SK-N-SH treated with all-trans-retinoic acid at 6 μM for 48 hours (cell line): ENCODE measurements at regions not wholly inside any gene's neighbourhood (a gene's known extent, or its start where the extent isn't known, plus 50 kb on each side); places are given as distances from the start of the nearest gene placed in this dataset.

Experiments used
- ATAC-seq: fragments of 200-7000 bp; cut with Tn5 transposase; 3 replicates; pipeline ENCODE4 v1.9.1; 2020; ENCODE audit warnings: mild to moderate bottlenecking, moderate library complexity
- ARNTL ChIP-seq: fragments of 450-650 bp; formaldehyde crosslinking; IDR thresholded peaks from 2 replicates; pipeline ENCODE4 v1.5.0; 2020; ENCODE audit warnings: low read depth, mild to moderate bottlenecking, moderate library complexity, borderline replicate concordance
- ESRRG ChIP-seq: fragments of 250-450 bp; sonication (Bioruptor Pico); IDR thresholded peaks from 2 replicates; pipeline ENCODE4 v1.6.1; 2021; ENCODE audit warnings: mild to moderate bottlenecking
- GLIS3 ChIP-seq: fragments of 250-450 bp; sonication (Bioruptor Pico); IDR thresholded peaks from 2 replicates; pipeline ENCODE4 v1.5.0; 2020; ENCODE audit warnings: mild to moderate bottlenecking, moderate library complexity
- PPARA ChIP-seq: fragments of 250-450 bp; sonication (Bioruptor Pico); IDR thresholded peaks from 2 replicates; pipeline ENCODE4 v1.5.0; 2020; ENCODE audit warnings: mild to moderate bottlenecking, borderline replicate concordance
- RARB ChIP-seq: fragments of 250-450 bp; sonication (Bioruptor Pico); IDR thresholded peaks from 2 replicates; pipeline ENCODE4 v1.8.0; 2021; ENCODE audit warnings: mild to moderate bottlenecking, moderate library complexity
- ZFP3 ChIP-seq: fragments of 250-450 bp; sonication (Bioruptor Pico); IDR thresholded peaks from 2 replicates; pipeline ENCODE4 v1.5.0; 2020; ENCODE audit warnings: mild to moderate bottlenecking, moderate library complexity
- ZNF565 ChIP-seq: fragments of 450-650 bp; formaldehyde crosslinking; conservative IDR thresholded peaks from 2 replicates; pipeline ENCODE4 v1.5.0; 2020; ENCODE audit warnings: low read depth, mild to moderate bottlenecking, moderate library complexity
- ZNF70 ChIP-seq: fragments of 450-650 bp; formaldehyde crosslinking; IDR thresholded peaks from 2 replicates; pipeline ENCODE4 v1.5.0; 2020; ENCODE audit warnings: mild to moderate bottlenecking, moderate library complexity
- ZNF8 ChIP-seq: fragments of 450-650 bp; formaldehyde crosslinking; IDR thresholded peaks from 2 replicates; pipeline ENCODE4 v1.5.0; 2020; ENCODE audit warnings: mild to moderate bottlenecking, moderate library complexity
- TF ChIP-seq, protein P1 (sequence below): fragments of 250-450 bp; sonication (Bioruptor Pico); IDR thresholded peaks from 2 replicates; pipeline ENCODE4 v1.5.1; 2021; ENCODE audit warnings: mild to moderate bottlenecking, moderate library complexity
- TF ChIP-seq, protein P2 (sequence below): fragments of 250-450 bp; sonication (Bioruptor Pico); IDR thresholded peaks from 2 replicates; pipeline ENCODE4 v1.5.1; 2020; ENCODE audit warnings: low read depth, mild to moderate bottlenecking, moderate library complexity
- TF ChIP-seq, protein P3 (sequence below): fragments of 250-450 bp; sonication (Bioruptor Pico); IDR thresholded peaks from 2 replicates; pipeline ENCODE4 v1.5.0; 2020; ENCODE audit warnings: mild to moderate bottlenecking, moderate library complexity
- TF ChIP-seq, protein P4 (sequence below): fragments of 250-450 bp; sonication (Bioruptor Pico); IDR thresholded peaks from 2 replicates; pipeline ENCODE4 v1.8.0; 2021; ENCODE audit warnings: low read depth, mild to moderate bottlenecking, moderate library complexity, borderline replicate concordance

DNA sequence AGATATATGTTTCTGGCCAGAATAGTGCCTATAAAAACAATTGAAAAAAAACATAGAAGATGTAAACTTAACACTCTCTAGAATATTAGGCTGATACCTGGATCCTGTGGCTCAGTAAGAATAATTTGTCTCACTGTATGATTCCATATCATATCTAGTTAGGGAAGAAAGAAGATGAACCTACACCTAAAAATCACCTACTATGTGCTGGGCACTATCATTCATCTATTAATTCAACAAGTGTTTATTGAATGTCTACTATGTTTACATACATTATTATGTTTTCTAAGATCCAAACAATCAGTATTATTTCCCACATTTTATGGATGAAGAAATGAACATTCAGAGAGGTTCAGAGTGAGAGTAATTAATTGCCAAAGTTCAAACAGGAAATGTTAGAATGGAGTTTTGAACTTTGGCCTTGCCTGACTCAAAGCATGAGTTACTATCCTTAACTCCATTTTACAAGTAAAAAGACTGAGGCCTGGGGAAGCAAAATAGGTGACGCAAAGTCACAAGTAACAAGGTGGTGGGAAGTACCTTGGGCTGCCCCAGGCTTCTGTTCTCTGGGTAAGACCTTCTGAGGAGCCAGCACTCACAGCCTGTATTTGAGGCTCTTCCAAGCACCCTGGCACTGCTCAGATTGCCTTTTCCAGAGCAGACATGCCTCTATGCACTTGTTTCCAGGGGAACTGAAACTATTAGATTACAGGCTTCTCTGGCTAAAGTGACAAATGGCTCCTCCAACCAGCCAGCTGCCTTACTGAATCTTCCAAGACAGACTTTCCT is 111.1 kb upstream of the ACSL4 start:
- TF ChIP-seq ZNF565 (CRISPR knock-in tag) (no peak), ARNTL (CRISPR knock-in tag) (no peak), ESRRG (CRISPR knock-in tag) (no peak), PPARA (CRISPR knock-in tag) (no peak), RARB (CRISPR knock-in tag) (no peak)
- TF ChIP-seq, protein P1, sequence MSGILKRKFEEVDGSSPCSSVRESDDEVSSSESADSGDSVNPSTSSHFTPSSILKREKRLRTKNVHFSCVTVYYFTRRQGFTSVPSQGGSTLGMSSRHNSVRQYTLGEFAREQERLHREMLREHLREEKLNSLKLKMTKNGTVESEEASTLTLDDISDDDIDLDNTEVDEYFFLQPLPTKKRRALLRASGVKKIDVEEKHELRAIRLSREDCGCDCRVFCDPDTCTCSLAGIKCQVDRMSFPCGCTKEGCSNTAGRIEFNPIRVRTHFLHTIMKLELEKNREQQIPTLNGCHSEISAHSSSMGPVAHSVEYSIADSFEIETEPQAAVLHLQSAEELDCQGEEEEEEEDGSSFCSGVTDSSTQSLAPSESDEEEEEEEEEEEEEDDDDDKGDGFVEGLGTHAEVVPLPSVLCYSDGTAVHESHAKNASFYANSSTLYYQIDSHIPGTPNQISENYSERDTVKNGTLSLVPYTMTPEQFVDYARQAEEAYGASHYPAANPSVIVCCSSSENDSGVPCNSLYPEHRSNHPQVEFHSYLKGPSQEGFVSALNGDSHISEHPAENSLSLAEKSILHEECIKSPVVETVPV (CRISPR knock-in tag): no peak
- TF ChIP-seq, protein P2, sequence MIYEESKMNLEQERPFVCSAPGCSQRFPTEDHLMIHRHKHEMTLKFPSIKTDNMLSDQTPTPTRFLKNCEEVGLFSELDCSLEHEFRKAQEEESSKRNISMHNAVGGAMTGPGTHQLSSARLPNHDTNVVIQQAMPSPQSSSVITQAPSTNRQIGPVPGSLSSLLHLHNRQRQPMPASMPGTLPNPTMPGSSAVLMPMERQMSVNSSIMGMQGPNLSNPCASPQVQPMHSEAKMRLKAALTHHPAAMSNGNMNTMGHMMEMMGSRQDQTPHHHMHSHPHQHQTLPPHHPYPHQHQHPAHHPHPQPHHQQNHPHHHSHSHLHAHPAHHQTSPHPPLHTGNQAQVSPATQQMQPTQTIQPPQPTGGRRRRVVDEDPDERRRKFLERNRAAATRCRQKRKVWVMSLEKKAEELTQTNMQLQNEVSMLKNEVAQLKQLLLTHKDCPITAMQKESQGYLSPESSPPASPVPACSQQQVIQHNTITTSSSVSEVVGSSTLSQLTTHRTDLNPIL (CRISPR knock-in tag): no peak
- peak; percentile 48; the same call in 1 of the 3 replicates for ATAC-seq

DNA sequence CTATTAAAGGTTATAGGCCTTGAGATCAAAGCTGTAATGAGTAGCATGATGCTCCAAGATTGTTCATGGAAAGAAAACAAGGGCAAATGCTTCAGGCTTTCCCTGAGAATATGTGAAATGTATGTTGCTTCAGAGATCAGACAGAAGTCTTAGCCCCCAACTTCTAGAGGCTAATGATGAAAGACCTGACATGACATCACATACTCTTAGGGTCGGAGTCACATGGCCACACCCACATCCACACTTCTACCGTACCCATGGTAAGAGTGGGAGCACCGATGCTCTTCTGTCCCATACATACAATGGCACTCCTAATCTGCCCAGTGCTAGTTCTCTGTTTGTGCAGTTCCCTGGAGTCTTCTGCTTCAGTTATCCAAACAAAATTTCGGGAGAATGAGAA is 111.9 kb upstream of the ACSL4 start:
- ATAC-seq: no peak
- no peak for TF ChIP-seq RARB (CRISPR knock-in tag)
- TF ChIP-seq ZNF70 (CRISPR knock-in tag): no peak
- no peak for TF ChIP-seq ZNF8 (CRISPR knock-in tag)
- TF ChIP-seq ARNTL (CRISPR knock-in tag): no peak

DNA sequence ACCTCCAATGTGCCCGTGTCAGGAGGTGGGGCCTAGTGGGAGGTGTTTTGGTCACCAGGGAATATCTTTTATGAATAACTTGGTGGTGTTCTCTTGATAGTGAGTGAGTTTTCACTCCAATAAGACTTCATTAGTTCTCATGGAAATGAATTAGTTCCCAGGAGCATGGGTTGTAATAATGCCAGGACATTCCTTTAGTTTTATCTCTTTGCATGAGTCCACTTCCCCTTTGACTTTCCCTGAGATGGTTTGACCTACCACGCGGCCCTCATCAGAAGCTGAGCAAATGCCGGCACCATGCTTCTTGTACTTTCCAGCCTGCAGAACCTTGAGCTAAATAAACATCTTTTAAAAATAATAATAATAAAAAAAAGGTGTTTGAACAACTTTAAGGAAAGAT is 112.9 kb upstream of the ACSL4 start:
- ATAC-seq: no peak
- TF ChIP-seq, protein P3, sequence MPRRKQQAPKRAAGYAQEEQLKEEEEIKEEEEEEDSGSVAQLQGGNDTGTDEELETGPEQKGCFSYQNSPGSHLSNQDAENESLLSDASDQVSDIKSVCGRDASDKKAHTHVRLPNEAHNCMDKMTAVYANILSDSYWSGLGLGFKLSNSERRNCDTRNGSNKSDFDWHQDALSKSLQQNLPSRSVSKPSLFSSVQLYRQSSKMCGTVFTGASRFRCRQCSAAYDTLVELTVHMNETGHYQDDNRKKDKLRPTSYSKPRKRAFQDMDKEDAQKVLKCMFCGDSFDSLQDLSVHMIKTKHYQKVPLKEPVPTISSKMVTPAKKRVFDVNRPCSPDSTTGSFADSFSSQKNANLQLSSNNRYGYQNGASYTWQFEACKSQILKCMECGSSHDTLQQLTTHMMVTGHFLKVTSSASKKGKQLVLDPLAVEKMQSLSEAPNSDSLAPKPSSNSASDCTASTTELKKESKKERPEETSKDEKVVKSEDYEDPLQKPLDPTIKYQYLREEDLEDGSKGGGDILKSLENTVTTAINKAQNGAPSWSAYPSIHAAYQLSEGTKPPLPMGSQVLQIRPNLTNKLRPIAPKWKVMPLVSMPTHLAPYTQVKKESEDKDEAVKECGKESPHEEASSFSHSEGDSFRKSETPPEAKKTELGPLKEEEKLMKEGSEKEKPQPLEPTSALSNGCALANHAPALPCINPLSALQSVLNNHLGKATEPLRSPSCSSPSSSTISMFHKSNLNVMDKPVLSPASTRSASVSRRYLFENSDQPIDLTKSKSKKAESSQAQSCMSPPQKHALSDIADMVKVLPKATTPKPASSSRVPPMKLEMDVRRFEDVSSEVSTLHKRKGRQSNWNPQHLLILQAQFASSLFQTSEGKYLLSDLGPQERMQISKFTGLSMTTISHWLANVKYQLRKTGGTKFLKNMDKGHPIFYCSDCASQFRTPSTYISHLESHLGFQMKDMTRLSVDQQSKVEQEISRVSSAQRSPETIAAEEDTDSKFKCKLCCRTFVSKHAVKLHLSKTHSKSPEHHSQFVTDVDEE (CRISPR knock-in tag): no peak
- TF ChIP-seq GLIS3 (no peak), ARNTL (CRISPR knock-in tag) (no peak)
- TF ChIP-seq, all 23 proteins: peak for 0

DNA sequence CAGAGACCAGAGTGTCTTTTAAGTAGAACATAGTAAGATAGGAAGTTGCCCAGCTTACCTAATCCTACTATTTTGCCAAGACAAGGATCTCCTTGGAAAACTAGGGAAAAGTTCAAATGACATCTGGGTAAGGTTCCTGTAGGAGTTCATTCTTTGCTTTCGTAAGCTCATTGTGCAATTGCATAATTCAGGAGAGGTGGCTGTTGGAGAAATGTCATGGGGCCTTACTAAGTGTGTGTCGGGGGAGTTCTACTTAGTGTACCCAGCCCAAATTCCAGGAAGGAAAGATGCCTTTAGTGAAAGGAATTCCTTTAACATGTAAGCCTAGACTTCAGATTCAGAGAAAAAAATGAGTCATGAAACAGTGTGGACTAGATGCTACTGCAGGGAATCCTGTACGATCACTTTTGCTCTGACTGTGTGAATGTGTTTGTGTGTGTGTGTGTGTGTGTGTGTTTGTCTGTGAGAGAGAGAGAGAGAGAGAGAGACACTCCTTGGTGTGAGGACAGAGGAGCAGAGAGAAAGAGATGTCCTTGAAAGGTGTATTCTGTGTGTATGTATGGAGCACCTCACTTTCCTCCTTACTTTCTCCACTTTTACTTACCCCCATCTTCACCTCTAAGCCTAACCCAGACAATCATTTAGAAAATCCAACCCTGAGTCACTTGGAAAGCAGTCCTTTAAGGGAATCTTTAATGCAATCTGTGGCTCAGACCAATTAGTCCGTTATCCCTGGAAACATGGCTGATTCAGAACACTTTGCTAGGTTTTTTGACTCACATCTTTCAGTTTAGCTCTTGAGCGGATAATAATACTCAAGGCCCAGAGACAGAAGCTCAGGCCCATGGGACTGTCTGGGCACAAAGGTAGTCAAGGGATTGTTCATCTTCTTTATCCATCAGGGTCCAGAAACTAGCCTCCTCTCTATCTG is 114.5 kb upstream of the ACSL4 start:
- TF ChIP-seq ZNF8 (CRISPR knock-in tag) (no peak), ZNF70 (CRISPR knock-in tag) (no peak), ZFP3 (peak; percentile 77; the same call in 1 of the 2 replicates)
- TF ChIP-seq, protein P3 (CRISPR knock-in tag): no peak
- TF ChIP-seq, protein P4, sequence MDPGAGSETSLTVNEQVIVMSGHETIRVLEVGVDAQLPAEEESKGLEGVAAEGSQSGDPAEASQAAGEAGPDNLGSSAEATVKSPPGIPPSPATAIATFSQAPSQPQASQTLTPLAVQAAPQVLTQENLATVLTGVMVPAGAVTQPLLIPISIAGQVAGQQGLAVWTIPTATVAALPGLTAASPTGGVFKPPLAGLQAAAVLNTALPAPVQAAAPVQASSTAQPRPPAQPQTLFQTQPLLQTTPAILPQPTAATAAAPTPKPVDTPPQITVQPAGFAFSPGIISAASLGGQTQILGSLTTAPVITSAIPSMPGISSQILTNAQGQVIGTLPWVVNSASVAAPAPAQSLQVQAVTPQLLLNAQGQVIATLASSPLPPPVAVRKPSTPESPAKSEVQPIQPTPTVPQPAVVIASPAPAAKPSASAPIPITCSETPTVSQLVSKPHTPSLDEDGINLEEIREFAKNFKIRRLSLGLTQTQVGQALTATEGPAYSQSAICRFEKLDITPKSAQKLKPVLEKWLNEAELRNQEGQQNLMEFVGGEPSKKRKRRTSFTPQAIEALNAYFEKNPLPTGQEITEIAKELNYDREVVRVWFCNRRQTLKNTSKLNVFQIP: no peak
- ATAC-seq: peak; percentile 68
